Ovary (tissue), 7 donors: ENCODE measurements at regions not wholly inside any gene's neighbourhood (a gene's known extent, or its start where the extent isn't known, plus 50 kb on each side); places are given as distances from the start of the nearest gene placed in this dataset.

Source experiments
- DNase-seq, 5 donors: peaks; one replicate each; pipeline ENCODE4 v3.0.0-alpha.2; 2019 to 2020
- H3K27ac ChIP-seq, 2 donors: fragments of 200-600 bp; one replicate each; pipeline versions ENCODE4 v1.5.1 to v1.8.0; 2019 to 2022
- H3K27me3 ChIP-seq: fragments of 200-600 bp; one replicate; pipeline ENCODE4 v1.8.0; 2022
- H3K36me3 ChIP-seq: fragments of 200-600 bp; sonication (generic); one replicate; pipeline ENCODE4 v1.5.1; 2019
- H3K4me1 ChIP-seq: one replicate; pipeline ENCODE4 v1.8.1; 2013; ENCODE audit warnings: mild to moderate bottlenecking, moderate library complexity; ENCODE audit not compliant: insufficient read depth
- H3K4me3 ChIP-seq: fragments of 200-600 bp; sonication (generic); one replicate; pipeline ENCODE4 v1.5.1; 2017
- H3K9me3 ChIP-seq, 2 donors: fragments of 200-600 bp in 1 of 2; sonication (generic) in 1 of 2; one replicate each; pipeline versions ENCODE4 v1.5.1 to v1.8.1; 2013 to 2019; ENCODE audit warnings: mild to moderate bottlenecking in 1 of 2, moderate library complexity in 1 of 2
- CTCF ChIP-seq, 3 donors: fragments of 450-650 bp in 2 of 3; fragments of 200-600 bp in 1 of 3; IDR thresholded peaks; one replicate each; pipeline versions ENCODE4 v1.5.1 to v1.8.0; 2016 to 2022; ENCODE audit warnings: antibody characterized with exemption in 3 of 3, mild to moderate bottlenecking in 1 of 3
- EP300 ChIP-seq: sonication (generic); formaldehyde crosslinking; IDR thresholded peaks from one replicate; pipeline ENCODE4 v1.6.1; 2017; ENCODE audit warnings: antibody characterized with exemption
- POLR2A ChIP-seq: fragments of 450-650 bp; IDR thresholded peaks from one replicate; pipeline ENCODE4 v1.6.1; 2017; ENCODE audit warnings: antibody characterized with exemption, mild to moderate bottlenecking, moderate library complexity
- WGBS, 3 donors: extraction: QIAGEN DNeasy Blood & Tissue Kit in 1 of 3; methylation state at CpG; one replicate each; pipeline versions ENCODE4 v1.1.5 to v1.1.7; 2013 to 2017; 5-methylcytosine and 5-hydroxymethylcytosine counted together
- intact Hi-C, 4 donors: fragments of 100-400 bp; cut with DNase I; formaldehyde crosslinking; loops; one replicate each; pipeline versions ENCODE4 v1.11.0 to v1.15.1; 2022 to 2023
- donor health status: DM: no; HTN: no; CAD: no; lungs with moderate emphysema.
- donor health status: DM: no; HTN: no; CAD: no.
- donor health status: Bipolar disorder and iron deficiency.
- donor health status: DM: no; HTN: no; CAD: no.
- donor health status: DM: yes; HTN: yes; CAD: no.

- H3K4me1 ChIP-seq: no peaks in the 10 kb centered on the region
- no peaks in the 10 kb centered on the region for H3K27me3 ChIP-seq
- intact Hi-C loops: no loop called here
- H3K36me3 ChIP-seq: no peaks in the 10 kb centered on the region
- H3K9me3 ChIP-seq: no peaks in the 10 kb centered on the region
- 81 to 85% (median 81%) methylated on average over 3 of the region's 3 CpGs for WGBS, 3 donors
- H3K27ac ChIP-seq: no peak overlapping the region
- H3K4me3 ChIP-seq: no peak overlapping the region
- no peak for TF ChIP-seq POLR2A
- no peak for DNase-seq
Measured at GRCh38 chr3:43199645-43200306, 86.6 kb upstream of the SNRK start.

- Histone ChIP-seq H3K9me3 (no peaks in the 10 kb centered on the region), H3K27me3 (no peaks in the 10 kb centered on the region), H3K36me3 (no peaks in the 10 kb centered on the region), H3K4me3 (no peak overlapping the region), H3K27ac (no peak overlapping the region), H3K4me1 (no peaks in the 10 kb centered on the region)
- TF ChIP-seq EP300: no peak
- TF ChIP-seq POLR2A: no peak
- TF ChIP-seq CTCF (IDR thresholded peaks at IDR 0.05): no peak
- DNase-seq: no peak
- WGBS, 3 donors: 73 to 82% (median 81%) methylated on average over 3 of the region's 3 CpGs
- intact Hi-C loops: no loop called here
Measured at GRCh38 chr3:43198791-43199644, 87.3 kb upstream of the SNRK start.

- H3K4me3 ChIP-seq: no peak overlapping the region
- 63 to 66% (median 66%) methylated on average over 3 of the region's 3 CpGs for WGBS, 3 donors
- H3K4me1 ChIP-seq: no peaks in the 10 kb centered on the region
- no peak overlapping the region for H3K27ac ChIP-seq
- no peaks in the 10 kb centered on the region for H3K36me3 ChIP-seq
- intact Hi-C loops: no loop called here
- no peaks in the 10 kb centered on the region for H3K9me3 ChIP-seq
- no peaks in the 10 kb centered on the region for H3K27me3 ChIP-seq
- TF ChIP-seq POLR2A: no peak
- no peak for TF ChIP-seq EP300
- TF ChIP-seq CTCF (IDR thresholded peaks at IDR 0.05): no peak
- DNase-seq: no peak
Measured at GRCh38 chr3:43198301-43198700, 88.0 kb upstream of the SNRK start.

- H3K36me3 ChIP-seq: no peaks in the 10 kb centered on the region
- intact Hi-C loops: no loop called here
- no peak for TF ChIP-seq POLR2A
- TF ChIP-seq EP300: no peak
- TF ChIP-seq CTCF (IDR thresholded peaks at IDR 0.05): no peak
- H3K9me3 ChIP-seq: no peaks in the 10 kb centered on the region
- WGBS, 3 donors: 49 to 80% (median 60%) methylated on average over 1 of the region's 1 CpG
- H3K4me1 ChIP-seq: no peaks in the 10 kb centered on the region
- no peak overlapping the region for H3K27ac ChIP-seq
- DNase-seq: no peak
- H3K4me3 ChIP-seq: no peak overlapping the region
- no peaks in the 10 kb centered on the region for H3K27me3 ChIP-seq
Measured at GRCh38 chr3:43197181-43197580, 89.2 kb upstream of the SNRK start.

GRCh38 chr3:43196721-43197120 is 89.6 kb upstream of the SNRK start:
- no peak for DNase-seq
- Histone ChIP-seq H3K27me3 (no peaks in the 10 kb centered on the region), H3K9me3 (no peaks in the 10 kb centered on the region), H3K27ac (no peak overlapping the region), H3K36me3 (no peaks in the 10 kb centered on the region), H3K4me1 (no peaks in the 10 kb centered on the region), H3K4me3 (no peak overlapping the region)
- WGBS, 3 donors: 73 to 79% (median 76%) methylated on average over 6 of the region's 6 CpGs
- no peak for TF ChIP-seq POLR2A
- TF ChIP-seq EP300: no peak
- intact Hi-C loops: no loop called here
